ENCODE measurements at regions not wholly inside any gene's neighbourhood (a gene's known extent, or its start where the extent isn't known, plus 50 kb on each side); places are given as distances from the start of the nearest gene placed in this dataset.

DNA sequence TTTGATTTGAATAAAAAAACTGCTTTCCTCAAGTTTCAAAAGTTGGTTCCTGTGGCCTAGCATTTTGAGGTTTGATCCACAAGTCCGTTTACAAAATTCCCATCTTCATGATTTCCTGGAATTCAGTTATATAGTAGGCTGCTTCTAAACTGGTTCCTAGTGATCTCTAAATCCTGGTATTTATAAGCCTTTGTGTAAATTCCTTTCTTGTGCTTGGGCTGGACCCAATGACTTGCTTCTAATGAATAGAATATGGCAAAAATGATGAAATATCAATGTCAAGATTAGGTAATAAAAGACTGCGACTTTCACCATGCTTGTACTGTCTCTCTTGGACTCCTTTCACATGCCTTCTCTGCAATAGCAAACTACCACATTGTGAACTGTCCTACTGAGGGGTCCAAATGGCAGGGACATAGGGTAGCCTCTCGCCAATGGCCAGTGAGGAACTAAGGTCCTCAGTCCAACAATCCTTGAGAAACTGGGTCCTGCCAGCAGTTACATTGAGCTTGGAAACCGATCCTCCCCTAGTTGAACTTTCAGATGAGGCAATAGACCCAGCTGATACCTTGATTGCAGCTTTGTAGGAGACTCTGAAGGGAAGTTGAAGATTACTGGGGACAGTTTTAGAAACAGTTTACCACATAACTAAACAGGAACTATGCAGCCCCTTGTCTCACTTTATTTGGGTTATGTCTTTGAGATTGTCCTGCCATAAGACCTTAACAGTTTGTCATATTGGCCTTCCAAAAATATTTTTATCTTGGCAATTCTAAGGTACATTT, 303.9 kb upstream of the TBC1D5 start:
- TF ChIP-seq POLR2AphosphoS5 (IDR thresholded peaks at IDR 0.05; ENCODE audit: low read depth): no peak
- TF ChIP-seq, protein P1, sequence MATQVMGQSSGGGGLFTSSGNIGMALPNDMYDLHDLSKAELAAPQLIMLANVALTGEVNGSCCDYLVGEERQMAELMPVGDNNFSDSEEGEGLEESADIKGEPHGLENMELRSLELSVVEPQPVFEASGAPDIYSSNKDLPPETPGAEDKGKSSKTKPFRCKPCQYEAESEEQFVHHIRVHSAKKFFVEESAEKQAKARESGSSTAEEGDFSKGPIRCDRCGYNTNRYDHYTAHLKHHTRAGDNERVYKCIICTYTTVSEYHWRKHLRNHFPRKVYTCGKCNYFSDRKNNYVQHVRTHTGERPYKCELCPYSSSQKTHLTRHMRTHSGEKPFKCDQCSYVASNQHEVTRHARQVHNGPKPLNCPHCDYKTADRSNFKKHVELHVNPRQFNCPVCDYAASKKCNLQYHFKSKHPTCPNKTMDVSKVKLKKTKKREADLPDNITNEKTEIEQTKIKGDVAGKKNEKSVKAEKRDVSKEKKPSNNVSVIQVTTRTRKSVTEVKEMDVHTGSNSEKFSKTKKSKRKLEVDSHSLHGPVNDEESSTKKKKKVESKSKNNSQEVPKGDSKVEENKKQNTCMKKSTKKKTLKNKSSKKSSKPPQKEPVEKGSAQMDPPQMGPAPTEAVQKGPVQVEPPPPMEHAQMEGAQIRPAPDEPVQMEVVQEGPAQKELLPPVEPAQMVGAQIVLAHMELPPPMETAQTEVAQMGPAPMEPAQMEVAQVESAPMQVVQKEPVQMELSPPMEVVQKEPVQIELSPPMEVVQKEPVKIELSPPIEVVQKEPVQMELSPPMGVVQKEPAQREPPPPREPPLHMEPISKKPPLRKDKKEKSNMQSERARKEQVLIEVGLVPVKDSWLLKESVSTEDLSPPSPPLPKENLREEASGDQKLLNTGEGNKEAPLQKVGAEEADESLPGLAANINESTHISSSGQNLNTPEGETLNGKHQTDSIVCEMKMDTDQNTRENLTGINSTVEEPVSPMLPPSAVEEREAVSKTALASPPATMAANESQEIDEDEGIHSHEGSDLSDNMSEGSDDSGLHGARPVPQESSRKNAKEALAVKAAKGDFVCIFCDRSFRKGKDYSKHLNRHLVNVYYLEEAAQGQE (IDR thresholded peaks at IDR 0.05; ENCODE audit: unreplicated experiment): no peak
- TF ChIP-seq, protein P2, sequence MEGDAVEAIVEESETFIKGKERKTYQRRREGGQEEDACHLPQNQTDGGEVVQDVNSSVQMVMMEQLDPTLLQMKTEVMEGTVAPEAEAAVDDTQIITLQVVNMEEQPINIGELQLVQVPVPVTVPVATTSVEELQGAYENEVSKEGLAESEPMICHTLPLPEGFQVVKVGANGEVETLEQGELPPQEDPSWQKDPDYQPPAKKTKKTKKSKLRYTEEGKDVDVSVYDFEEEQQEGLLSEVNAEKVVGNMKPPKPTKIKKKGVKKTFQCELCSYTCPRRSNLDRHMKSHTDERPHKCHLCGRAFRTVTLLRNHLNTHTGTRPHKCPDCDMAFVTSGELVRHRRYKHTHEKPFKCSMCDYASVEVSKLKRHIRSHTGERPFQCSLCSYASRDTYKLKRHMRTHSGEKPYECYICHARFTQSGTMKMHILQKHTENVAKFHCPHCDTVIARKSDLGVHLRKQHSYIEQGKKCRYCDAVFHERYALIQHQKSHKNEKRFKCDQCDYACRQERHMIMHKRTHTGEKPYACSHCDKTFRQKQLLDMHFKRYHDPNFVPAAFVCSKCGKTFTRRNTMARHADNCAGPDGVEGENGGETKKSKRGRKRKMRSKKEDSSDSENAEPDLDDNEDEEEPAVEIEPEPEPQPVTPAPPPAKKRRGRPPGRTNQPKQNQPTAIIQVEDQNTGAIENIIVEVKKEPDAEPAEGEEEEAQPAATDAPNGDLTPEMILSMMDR (conservative IDR thresholded peaks at IDR 0.05; ENCODE audit: low read depth in 2 of 2): no peak
- no peak for TF ChIP-seq EZH2 (IDR thresholded peaks at IDR 0.05; ENCODE audit: low read depth, unreplicated experiment)
- no peak for TF ChIP-seq CREB1 (CRISPR knock-in tag; IDR thresholded peaks at IDR 0.05; ENCODE audit: low read depth)
- TF ChIP-seq, protein P3, sequence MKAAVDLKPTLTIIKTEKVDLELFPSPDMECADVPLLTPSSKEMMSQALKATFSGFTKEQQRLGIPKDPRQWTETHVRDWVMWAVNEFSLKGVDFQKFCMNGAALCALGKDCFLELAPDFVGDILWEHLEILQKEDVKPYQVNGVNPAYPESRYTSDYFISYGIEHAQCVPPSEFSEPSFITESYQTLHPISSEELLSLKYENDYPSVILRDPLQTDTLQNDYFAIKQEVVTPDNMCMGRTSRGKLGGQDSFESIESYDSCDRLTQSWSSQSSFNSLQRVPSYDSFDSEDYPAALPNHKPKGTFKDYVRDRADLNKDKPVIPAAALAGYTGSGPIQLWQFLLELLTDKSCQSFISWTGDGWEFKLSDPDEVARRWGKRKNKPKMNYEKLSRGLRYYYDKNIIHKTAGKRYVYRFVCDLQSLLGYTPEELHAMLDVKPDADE (IDR thresholded peaks at IDR 0.05): no peak
- no peak for TF ChIP-seq EZH2phosphoT487 (IDR thresholded peaks at IDR 0.05; ENCODE audit: unreplicated experiment)
- TF ChIP-seq ZNF331 (CRISPR knock-in tag; IDR thresholded peaks at IDR 0.05; ENCODE audit: low read depth): no peak
- TF ChIP-seq JUNB (IDR thresholded peaks at IDR 0.05; ENCODE audit: unreplicated experiment): no peak
- TF ChIP-seq, protein P4, sequence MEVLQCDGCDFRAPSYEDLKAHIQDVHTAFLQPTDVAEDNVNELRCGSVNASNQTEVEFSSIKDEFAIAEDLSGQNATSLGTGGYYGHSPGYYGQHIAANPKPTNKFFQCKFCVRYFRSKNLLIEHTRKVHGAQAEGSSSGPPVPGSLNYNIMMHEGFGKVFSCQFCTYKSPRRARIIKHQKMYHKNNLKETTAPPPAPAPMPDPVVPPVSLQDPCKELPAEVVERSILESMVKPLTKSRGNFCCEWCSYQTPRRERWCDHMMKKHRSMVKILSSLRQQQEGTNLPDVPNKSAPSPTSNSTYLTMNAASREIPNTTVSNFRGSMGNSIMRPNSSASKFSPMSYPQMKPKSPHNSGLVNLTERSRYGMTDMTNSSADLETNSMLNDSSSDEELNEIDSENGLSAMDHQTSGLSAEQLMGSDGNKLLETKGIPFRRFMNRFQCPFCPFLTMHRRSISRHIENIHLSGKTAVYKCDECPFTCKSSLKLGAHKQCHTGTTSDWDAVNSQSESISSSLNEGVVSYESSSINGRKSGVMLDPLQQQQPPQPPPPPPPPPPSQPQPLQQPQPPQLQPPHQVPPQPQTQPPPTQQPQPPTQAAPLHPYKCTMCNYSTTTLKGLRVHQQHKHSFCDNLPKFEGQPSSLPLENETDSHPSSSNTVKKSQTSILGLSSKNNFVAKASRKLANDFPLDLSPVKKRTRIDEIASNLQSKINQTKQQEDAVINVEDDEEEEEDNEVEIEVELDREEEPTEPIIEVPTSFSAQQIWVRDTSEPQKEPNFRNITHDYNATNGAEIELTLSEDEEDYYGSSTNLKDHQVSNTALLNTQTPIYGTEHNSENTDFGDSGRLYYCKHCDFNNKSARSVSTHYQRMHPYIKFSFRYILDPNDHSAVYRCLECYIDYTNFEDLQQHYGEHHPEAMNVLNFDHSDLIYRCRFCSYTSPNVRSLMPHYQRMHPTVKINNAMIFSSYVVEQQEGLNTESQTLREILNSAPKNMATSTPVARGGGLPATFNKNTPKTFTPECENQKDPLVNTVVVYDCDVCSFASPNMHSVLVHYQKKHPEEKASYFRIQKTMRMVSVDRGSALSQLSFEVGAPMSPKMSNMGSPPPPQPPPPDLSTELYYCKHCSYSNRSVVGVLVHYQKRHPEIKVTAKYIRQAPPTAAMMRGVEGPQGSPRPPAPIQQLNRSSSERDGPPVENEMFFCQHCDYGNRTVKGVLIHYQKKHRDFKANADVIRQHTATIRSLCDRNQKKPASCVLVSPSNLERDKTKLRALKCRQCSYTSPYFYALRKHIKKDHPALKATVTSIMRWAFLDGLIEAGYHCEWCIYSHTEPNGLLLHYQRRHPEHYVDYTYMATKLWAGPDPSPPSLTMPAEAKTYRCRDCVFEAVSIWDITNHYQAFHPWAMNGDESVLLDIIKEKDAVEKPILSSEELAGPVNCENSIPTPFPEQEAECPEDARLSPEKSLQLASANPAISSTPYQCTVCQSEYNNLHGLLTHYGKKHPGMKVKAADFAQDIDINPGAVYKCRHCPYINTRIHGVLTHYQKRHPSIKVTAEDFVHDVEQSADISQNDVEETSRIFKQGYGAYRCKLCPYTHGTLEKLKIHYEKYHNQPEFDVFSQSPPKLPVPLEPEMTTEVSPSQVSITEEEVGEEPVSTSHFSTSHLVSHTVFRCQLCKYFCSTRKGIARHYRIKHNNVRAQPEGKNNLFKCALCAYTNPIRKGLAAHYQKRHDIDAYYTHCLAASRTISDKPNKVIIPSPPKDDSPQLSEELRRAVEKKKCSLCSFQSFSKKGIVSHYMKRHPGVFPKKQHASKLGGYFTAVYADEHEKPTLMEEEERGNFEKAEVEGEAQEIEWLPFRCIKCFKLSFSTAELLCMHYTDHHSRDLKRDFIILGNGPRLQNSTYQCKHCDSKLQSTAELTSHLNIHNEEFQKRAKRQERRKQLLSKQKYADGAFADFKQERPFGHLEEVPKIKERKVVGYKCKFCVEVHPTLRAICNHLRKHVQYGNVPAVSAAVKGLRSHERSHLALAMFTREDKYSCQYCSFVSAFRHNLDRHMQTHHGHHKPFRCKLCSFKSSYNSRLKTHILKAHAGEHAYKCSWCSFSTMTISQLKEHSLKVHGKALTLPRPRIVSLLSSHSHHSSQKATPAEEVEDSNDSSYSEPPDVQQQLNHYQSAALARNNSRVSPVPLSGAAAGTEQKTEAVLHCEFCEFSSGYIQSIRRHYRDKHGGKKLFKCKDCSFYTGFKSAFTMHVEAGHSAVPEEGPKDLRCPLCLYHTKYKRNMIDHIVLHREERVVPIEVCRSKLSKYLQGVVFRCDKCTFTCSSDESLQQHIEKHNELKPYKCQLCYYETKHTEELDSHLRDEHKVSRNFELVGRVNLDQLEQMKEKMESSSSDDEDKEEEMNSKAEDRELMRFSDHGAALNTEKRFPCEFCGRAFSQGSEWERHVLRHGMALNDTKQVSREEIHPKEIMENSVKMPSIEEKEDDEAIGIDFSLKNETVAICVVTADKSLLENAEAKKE (CRISPR knock-in tag; IDR thresholded peaks at IDR 0.05): no peak
- TF ChIP-seq STAT1 (IDR thresholded peaks at IDR 0.05; ENCODE audit: unreplicated experiment): no peak
- no peak for TF ChIP-seq ZNF114 (CRISPR knock-in tag; IDR thresholded peaks at IDR 0.05)
